ENCODE measurements at regions not wholly inside any gene's neighbourhood (a gene's known extent, or its start where the extent isn't known, plus 50 kb on each side); places are given as distances from the start of the nearest gene placed in this dataset.

DNA sequence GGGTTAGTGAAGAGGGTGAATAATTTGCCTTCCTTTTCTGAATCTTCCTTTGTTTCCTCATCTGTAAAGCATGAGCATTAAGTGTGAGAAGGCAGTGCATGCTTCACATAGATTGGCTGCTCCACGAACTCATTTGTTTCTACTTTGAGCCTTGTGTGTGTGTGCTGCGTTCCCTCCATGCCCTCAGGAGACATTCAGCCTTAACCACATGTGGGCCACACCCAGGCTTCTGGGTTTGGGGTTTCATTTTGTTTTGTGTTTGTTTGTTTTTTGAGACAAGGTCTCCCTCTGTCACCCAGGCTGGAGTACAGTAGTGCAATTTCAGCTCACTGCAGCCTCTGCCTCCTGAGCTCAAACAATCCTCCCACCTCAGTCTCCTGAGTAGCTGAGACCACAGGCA lies 843.3 kb downstream of the GALR1 start:
- Histone ChIP-seq H4K20me1 (ENCODE audit: insufficient read depth) (no peaks in the 10 kb centered on the region), H3K9me2 (ENCODE audit: insufficient read depth) (no peaks in the 10 kb centered on the region), H2AFZ (no peak overlapping the region), H3K79me2 (ENCODE audit: insufficient read depth) (no peaks in the 10 kb centered on the region), H3K4me3 (no peak overlapping the region), H3K27ac (no peak overlapping the region), H3K9ac (no peak overlapping the region), H3K36me3 (ENCODE audit: low read depth) (no peaks in the 10 kb centered on the region), H3K9me3 (ENCODE audit: low read depth) (no peaks in the 10 kb centered on the region), H3F3A (ENCODE audit: insufficient read depth) (no peaks in the 10 kb centered on the region), H3K4me2 (ENCODE audit: unreplicated experiment) (no peak overlapping the region), H3K27me3 (replicated peaks; ENCODE audit: insufficient read depth) (no peaks in the 10 kb centered on the region), H3K4me1 (ENCODE audit: insufficient read depth) (no peaks in the 10 kb centered on the region)
- no peak for DNase-seq
- 11 to 12% methylated on average over 2 of the region's 2 CpGs for WGBS, 2 experiments (ENCODE audit: low coverage in 1 of 2, low lambda C conversion rate in 2 of 2, missing lambda C conversion rate in 2 of 2)
- in situ Hi-C loops (cut with MboI): no loop called here
- TF ChIP-seq EZH2phosphoT487 (IDR thresholded peaks at IDR 0.05; ENCODE audit: insufficient read depth, low read depth): no peak
- no peak for TF ChIP-seq EZH2 (IDR thresholded peaks at IDR 0.05; ENCODE audit: insufficient read depth, poor library complexity, severe bottlenecking)

DNA sequence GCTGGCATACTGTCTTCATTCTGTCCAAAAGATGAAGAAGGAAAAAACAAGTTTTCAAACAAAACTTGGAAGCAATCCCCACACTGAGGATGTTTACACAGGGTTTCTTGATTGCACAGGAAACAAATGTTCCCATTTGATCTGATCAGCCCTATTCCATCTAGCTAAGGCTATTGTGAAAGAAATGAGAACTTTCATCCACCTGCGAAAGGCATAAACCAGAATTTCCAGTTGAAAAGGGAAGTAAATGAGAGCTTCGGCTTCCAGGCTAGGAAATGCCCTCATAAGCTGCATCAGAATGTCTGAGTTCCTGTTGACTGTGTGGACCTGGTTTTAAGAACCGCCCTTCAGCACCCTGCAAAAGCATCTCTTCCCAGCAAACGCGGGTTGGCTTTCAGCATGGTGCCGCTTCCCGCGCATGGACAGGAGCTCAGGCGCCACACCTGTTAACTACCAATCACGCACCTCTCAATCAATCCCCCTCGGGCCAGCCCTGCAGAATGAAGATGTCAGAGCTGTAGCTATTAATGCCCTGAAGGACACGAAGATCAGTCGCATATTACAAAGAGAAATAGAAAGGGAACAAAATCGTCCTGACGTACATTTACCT lies 850.4 kb downstream of the GALR1 start:
- no peaks in the 10 kb centered on the region for H3K36me3 ChIP-seq (ENCODE audit: low read depth)
- no peak overlapping the region for H3K27ac ChIP-seq
- H3K9me3 ChIP-seq (ENCODE audit: low read depth): no peaks in the 10 kb centered on the region
- H3K4me2 ChIP-seq (ENCODE audit: unreplicated experiment): no peak overlapping the region
- DNase-seq: no peak
- H2AFZ ChIP-seq: no peak overlapping the region
- no peaks in the 10 kb centered on the region for H4K20me1 ChIP-seq (ENCODE audit: insufficient read depth)
- H3K4me1 ChIP-seq (ENCODE audit: insufficient read depth): no peaks in the 10 kb centered on the region
- H3K4me3 ChIP-seq: no peak overlapping the region
- TF ChIP-seq EZH2 (IDR thresholded peaks at IDR 0.05; ENCODE audit: insufficient read depth, poor library complexity, severe bottlenecking): no peak
- TF ChIP-seq EZH2phosphoT487 (IDR thresholded peaks at IDR 0.05; ENCODE audit: insufficient read depth, low read depth): no peak
- no peaks in the 10 kb centered on the region for H3K9me2 ChIP-seq (ENCODE audit: insufficient read depth)
- 58 to 64% methylated on average over 15 of the region's 15 CpGs for WGBS, 2 experiments (ENCODE audit: low coverage in 1 of 2, low lambda C conversion rate in 2 of 2, missing lambda C conversion rate in 2 of 2)
- in situ Hi-C loops (cut with MboI): no loop called here
- no peaks in the 10 kb centered on the region for H3K27me3 ChIP-seq (replicated peaks; ENCODE audit: insufficient read depth)
- H3F3A ChIP-seq (ENCODE audit: insufficient read depth): no peaks in the 10 kb centered on the region
- no peak overlapping the region for H3K9ac ChIP-seq
- no peaks in the 10 kb centered on the region for H3K79me2 ChIP-seq (ENCODE audit: insufficient read depth)

DNA sequence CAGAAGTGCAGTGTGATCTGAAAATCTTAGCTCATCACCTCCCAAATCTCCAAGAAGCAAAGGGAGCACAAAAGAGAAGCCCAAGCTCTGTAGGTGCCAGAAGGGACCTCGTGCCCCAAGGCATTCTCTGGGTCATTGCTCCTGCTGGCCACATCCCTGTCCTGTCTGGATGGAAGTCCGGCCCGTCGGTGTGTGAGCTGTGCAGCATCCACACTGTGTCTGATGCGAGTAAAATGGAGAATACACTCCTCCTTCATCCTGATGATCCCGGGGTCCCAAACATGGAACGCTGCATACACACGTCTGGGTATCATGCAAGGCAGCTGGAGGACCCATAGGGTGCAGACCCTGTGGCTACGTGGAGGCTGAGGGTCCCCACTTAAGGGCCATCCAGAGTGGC lies 851.4 kb downstream of the GALR1 start:
- in situ Hi-C loops (cut with MboI): no loop called here
- H3K4me2 ChIP-seq (ENCODE audit: unreplicated experiment): no peak overlapping the region
- no peak overlapping the region for H3K27ac ChIP-seq
- H3K9me3 ChIP-seq (ENCODE audit: low read depth): no peaks in the 10 kb centered on the region
- TF ChIP-seq EZH2 (IDR thresholded peaks at IDR 0.05; ENCODE audit: insufficient read depth, poor library complexity, severe bottlenecking): no peak
- no peak for TF ChIP-seq EZH2phosphoT487 (IDR thresholded peaks at IDR 0.05; ENCODE audit: insufficient read depth, low read depth)
- H3K9me2 ChIP-seq (ENCODE audit: insufficient read depth): no peaks in the 10 kb centered on the region
- no peaks in the 10 kb centered on the region for H4K20me1 ChIP-seq (ENCODE audit: insufficient read depth)
- no peak overlapping the region for H3K9ac ChIP-seq
- 24 to 36% methylated on average over 9 of the region's 9 CpGs for WGBS, 2 experiments (ENCODE audit: low coverage in 1 of 2, low lambda C conversion rate in 2 of 2, missing lambda C conversion rate in 2 of 2)
- H3K4me1 ChIP-seq (ENCODE audit: insufficient read depth): no peaks in the 10 kb centered on the region
- no peaks in the 10 kb centered on the region for H3F3A ChIP-seq (ENCODE audit: insufficient read depth)
- no peaks in the 10 kb centered on the region for H3K27me3 ChIP-seq (replicated peaks; ENCODE audit: insufficient read depth)
- DNase-seq: no peak
- H3K4me3 ChIP-seq: no peak overlapping the region
- no peaks in the 10 kb centered on the region for H3K79me2 ChIP-seq (ENCODE audit: insufficient read depth)
- H3K36me3 ChIP-seq (ENCODE audit: low read depth): no peaks in the 10 kb centered on the region
- no peak overlapping the region for H2AFZ ChIP-seq

DNA sequence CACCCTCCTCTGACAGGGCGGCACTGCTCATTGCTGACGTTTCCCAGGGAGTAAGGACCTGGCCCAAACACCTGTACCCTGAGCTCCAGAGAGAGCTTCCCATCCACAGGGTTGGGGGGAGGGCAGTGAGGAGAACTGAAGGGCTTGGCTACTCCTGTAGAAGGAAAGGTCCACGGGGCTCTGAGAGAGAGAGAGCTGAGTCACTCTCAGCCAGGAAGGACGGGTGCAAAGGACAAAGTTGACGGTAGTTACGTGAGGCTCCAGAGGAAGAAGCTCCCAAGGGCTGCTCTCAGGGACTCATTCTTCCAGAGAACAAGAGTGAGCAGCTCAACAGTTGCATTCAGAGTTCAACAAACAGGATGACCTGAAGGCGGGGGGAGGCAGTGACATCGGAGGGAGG lies 852.5 kb downstream of the GALR1 start:
- Histone ChIP-seq H3K36me3 (ENCODE audit: low read depth) (no peaks in the 10 kb centered on the region), H3K9me2 (ENCODE audit: insufficient read depth) (no peaks in the 10 kb centered on the region), H3K9ac (no peak overlapping the region), H3K4me2 (ENCODE audit: unreplicated experiment) (no peak overlapping the region), H3K79me2 (ENCODE audit: insufficient read depth) (no peaks in the 10 kb centered on the region), H3F3A (ENCODE audit: insufficient read depth) (no peaks in the 10 kb centered on the region), H3K9me3 (ENCODE audit: low read depth) (no peaks in the 10 kb centered on the region), H3K27me3 (replicated peaks; ENCODE audit: insufficient read depth) (no peaks in the 10 kb centered on the region), H3K4me1 (ENCODE audit: insufficient read depth) (no peaks in the 10 kb centered on the region), H4K20me1 (ENCODE audit: insufficient read depth) (no peaks in the 10 kb centered on the region), H2AFZ (no peak overlapping the region), H3K4me3 (no peak overlapping the region), H3K27ac (no peak overlapping the region)
- TF ChIP-seq EZH2 (IDR thresholded peaks at IDR 0.05; ENCODE audit: insufficient read depth, poor library complexity, severe bottlenecking) (no peak), EZH2phosphoT487 (IDR thresholded peaks at IDR 0.05; ENCODE audit: insufficient read depth, low read depth) (no peak)
- DNase-seq: no peak
- 26 to 32% methylated on average over 8 of the region's 8 CpGs for WGBS, 2 experiments (ENCODE audit: low coverage in 1 of 2, low lambda C conversion rate in 2 of 2, missing lambda C conversion rate in 2 of 2)
- in situ Hi-C loops (cut with MboI): no loop called here

DNA sequence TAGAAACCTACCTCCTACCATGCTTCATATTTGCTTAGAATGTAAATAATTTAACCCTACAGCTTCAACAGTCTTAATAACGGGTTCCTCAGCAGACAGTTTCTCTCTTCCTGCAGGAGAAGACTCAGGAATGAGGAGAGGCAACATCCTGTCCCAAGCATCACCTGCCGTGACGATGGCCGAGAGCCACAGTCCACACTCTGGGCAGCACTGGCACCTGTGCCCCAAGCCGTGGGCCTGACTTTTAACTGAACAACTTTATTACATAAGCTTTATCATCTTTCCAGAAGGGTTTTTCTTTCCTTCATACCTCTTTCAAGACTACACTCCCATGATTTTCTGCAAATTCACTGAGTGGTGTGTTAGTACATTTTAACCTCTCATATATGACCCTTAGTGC lies 856.0 kb downstream of the GALR1 start:
- Histone ChIP-seq H2AFZ (no peak overlapping the region), H4K20me1 (ENCODE audit: insufficient read depth) (no peaks in the 10 kb centered on the region), H3F3A (ENCODE audit: insufficient read depth) (no peaks in the 10 kb centered on the region), H3K9me3 (ENCODE audit: low read depth) (no peaks in the 10 kb centered on the region), H3K36me3 (ENCODE audit: low read depth) (no peaks in the 10 kb centered on the region), H3K27ac (no peak overlapping the region), H3K4me3 (no peak overlapping the region), H3K79me2 (ENCODE audit: insufficient read depth) (no peaks in the 10 kb centered on the region), H3K27me3 (replicated peaks; ENCODE audit: insufficient read depth) (no peaks in the 10 kb centered on the region), H3K9ac (no peak overlapping the region), H3K9me2 (ENCODE audit: insufficient read depth) (no peaks in the 10 kb centered on the region), H3K4me2 (ENCODE audit: unreplicated experiment) (no peak overlapping the region), H3K4me1 (ENCODE audit: insufficient read depth) (no peaks in the 10 kb centered on the region)
- in situ Hi-C loops (cut with MboI): no loop called here
- 38 to 54% methylated on average over 5 of the region's 5 CpGs for WGBS, 2 experiments (ENCODE audit: low coverage in 1 of 2, low lambda C conversion rate in 2 of 2, missing lambda C conversion rate in 2 of 2)
- no peak for DNase-seq
- TF ChIP-seq EZH2 (IDR thresholded peaks at IDR 0.05; ENCODE audit: insufficient read depth, poor library complexity, severe bottlenecking): no peak
- no peak for TF ChIP-seq EZH2phosphoT487 (IDR thresholded peaks at IDR 0.05; ENCODE audit: insufficient read depth, low read depth)
